Activated T-helper 17 cell treated with anti-CD3 and anti-CD28 coated beads, Interleukin-2, amount 50 U/mL, for 72 hours (primary cell): ENCODE measurements at regions not wholly inside any gene's neighbourhood (a gene's known extent, or its start where the extent isn't known, plus 50 kb on each side); places are given as distances from the start of the nearest gene placed in this dataset.
"Not testable (repeated sequence)": the region's sequence is repeated elsewhere in the genome, so short reads cannot be mapped to it uniquely, and the experiment has no call there.

Experiments
- ATAC-seq: fragments of 150-1000 bp; cut with Tn5 transposase; replicated peaks from 2 replicates; pipeline ENCODE4 v1.10.0; 2021; ENCODE audit warnings: mild to moderate bottlenecking, moderate library complexity
- H3K27ac Mint-ChIP-seq: one replicate; pipeline ENCODE4 v1.8.0; 2022; ENCODE audit warnings: mixed read lengths
- H3K27me3 Mint-ChIP-seq: one replicate; pipeline ENCODE4 v1.8.0; 2022; ENCODE audit warnings: mixed read lengths
- H3K36me3 Mint-ChIP-seq: one replicate; pipeline ENCODE4 v1.8.0; 2022; ENCODE audit warnings: low read depth, mild to moderate bottlenecking, mixed read lengths
- H3K4me1 Mint-ChIP-seq: one replicate; pipeline ENCODE4 v1.8.0; 2022; ENCODE audit warnings: mixed read lengths
- H3K4me3 Mint-ChIP-seq: one replicate; pipeline ENCODE4 v1.8.0; 2022; ENCODE audit warnings: mild to moderate bottlenecking, mixed read lengths
- H3K9me3 Mint-ChIP-seq: one replicate; pipeline ENCODE4 v1.8.0; 2022; ENCODE audit warnings: mixed read lengths

DNA sequence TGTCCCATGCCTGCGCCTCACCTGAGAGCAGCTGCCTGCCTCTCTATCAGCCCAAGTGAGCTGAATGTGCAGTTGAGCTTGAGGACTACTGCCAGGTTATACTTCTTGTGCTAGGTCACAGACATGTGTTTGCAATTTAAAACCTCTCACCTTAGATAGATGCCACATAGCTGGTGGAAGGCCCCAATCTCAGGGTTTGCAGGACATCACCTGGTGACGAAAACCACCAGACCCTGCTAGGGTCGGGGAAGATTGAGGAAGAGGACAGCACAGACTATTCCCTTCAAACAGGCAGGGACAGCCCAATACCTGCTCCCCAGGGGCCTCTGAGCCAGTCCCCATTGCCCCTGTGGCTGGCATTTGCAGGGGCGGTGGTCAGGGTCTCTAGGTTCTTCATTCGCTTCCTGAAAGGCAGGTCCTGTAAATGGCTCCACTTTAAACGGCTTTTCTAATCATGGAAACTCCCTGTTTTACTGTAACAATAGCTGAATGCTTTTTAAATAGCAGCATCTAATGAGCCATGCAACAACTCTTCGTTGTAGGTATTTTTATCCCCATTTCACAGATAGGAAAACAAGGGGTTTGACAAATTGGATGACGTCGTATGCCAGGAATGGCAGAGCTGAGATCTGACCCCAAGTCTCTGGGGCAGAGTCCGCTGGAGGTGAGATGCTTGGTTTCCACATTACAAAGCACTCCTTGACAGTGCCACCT lies 80.1 kb downstream of the EMX2 start:
- Mint-ChIP-seq H3K4me3 (no peak overlapping the region), H3K36me3 (no peaks in the 10 kb centered on the region), H3K9me3 (no peaks in the 10 kb centered on the region), H3K27me3 (peaks cover 34% of the 10 kb centered on the region), H3K27ac (no peak overlapping the region), H3K4me1 (no peaks in the 10 kb centered on the region)
- no peak for ATAC-seq

DNA sequence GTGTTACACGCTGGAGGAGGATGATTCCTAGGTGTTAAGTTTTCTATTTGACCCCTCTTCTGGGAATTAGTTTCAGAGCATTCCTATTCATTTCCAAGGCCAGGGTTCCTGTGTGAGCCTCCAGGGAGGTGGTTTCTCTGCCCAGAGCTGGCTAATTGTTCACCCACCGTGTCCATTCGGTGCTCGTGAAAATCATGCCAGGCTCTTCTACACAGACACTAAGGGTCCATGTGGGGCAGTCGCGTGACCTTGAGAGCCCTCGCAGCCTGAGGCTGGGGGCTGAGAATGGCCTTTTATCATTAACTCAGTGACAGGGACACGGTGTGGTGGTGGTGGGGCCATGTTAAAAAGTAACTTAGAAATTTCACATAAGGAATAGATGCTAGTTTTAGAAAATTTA lies 83.7 kb downstream of the EMX2 start:
- Mint-ChIP-seq H3K36me3 (no peaks in the 10 kb centered on the region), H3K9me3 (no peaks in the 10 kb centered on the region), H3K27me3 (peaks cover 19% of the 10 kb centered on the region), H3K4me1 (no peaks in the 10 kb centered on the region), H3K4me3 (no peak overlapping the region), H3K27ac (no peak overlapping the region)
- no peak for ATAC-seq

GRCh38 chr10:117627561-117627960 lies 85.0 kb downstream of the EMX2 start:
- no peaks in the 10 kb centered on the region for H3K36me3 Mint-ChIP-seq
- H3K9me3 Mint-ChIP-seq, result no peaks in the 10 kb centered on the region
- no peak for ATAC-seq
- peaks cover 12% of the 10 kb centered on the region for H3K27me3 Mint-ChIP-seq
- H3K27ac Mint-ChIP-seq, result no peak overlapping the region
- no peak overlapping the region for H3K4me3 Mint-ChIP-seq
- H3K4me1 Mint-ChIP-seq, result no peaks in the 10 kb centered on the region

DNA sequence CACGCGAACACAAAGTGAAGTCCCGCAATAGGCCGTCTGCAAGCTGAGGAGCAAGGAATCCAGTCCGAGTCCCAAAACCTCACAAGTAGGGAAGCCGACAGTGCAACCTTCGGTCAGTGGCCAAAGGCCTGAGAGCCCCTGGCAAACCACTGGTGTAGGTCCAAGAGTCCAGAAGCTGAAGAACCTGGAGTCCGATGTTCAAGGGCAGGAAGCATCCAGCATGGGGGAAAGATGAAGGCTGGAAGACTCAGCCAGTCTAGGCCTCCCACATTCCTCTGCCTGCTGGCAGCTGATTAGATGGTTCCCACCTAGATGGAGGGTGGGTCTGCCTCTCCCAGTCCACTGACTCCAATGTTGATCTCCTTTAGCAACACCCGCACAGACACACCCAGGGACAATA lies 87.2 kb downstream of the EMX2 start:
- not testable (repeated sequence) for H3K9me3 Mint-ChIP-seq, H3K27me3 Mint-ChIP-seq, H3K27ac Mint-ChIP-seq, H3K4me3 Mint-ChIP-seq, H3K36me3 Mint-ChIP-seq, ATAC-seq, H3K4me1 Mint-ChIP-seq

- Mint-ChIP-seq H3K27ac (no peak overlapping the region), H3K27me3 (no peaks in the 10 kb centered on the region), H3K9me3 (no peaks in the 10 kb centered on the region), H3K4me1 (no peaks in the 10 kb centered on the region), H3K36me3 (no peaks in the 10 kb centered on the region), H3K4me3 (no peak overlapping the region)
- no peak for ATAC-seq
Measured at GRCh38 chr10:117631276-117632145, 89.0 kb downstream of the EMX2 start.

GRCh38 chr10:117632406-117632805 lies 89.9 kb downstream of the EMX2 start:
- no peaks in the 10 kb centered on the region for H3K27me3 Mint-ChIP-seq
- no peak overlapping the region for H3K4me3 Mint-ChIP-seq
- no peaks in the 10 kb centered on the region for H3K9me3 Mint-ChIP-seq
- no peak for ATAC-seq
- H3K27ac Mint-ChIP-seq, result no peak overlapping the region
- H3K4me1 Mint-ChIP-seq, result no peaks in the 10 kb centered on the region
- no peaks in the 10 kb centered on the region for H3K36me3 Mint-ChIP-seq

DNA sequence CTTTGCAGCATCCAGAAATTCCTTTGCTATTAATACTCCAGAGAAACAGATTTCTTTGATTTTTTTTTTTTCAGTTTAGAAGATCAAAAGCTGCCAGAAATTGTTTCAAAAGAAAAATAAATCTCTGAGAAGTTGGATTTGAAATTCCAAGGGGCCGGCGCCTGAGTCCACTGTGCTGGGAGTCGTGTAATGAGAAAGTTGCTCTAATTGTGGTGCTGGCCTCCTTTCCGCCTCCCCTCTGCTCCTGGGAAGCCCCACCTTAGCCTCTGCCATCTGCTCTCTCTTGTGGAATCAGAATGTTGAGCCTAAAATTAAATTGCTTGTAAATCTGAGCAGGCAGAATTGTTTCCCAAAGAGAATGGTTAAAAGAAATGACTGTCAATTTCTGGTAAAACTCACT lies 93.3 kb downstream of the EMX2 start:
- Mint-ChIP-seq H3K9me3 (peaks cover 5% of the 10 kb centered on the region), H3K27me3 (peaks cover 5% of the 10 kb centered on the region)

DNA sequence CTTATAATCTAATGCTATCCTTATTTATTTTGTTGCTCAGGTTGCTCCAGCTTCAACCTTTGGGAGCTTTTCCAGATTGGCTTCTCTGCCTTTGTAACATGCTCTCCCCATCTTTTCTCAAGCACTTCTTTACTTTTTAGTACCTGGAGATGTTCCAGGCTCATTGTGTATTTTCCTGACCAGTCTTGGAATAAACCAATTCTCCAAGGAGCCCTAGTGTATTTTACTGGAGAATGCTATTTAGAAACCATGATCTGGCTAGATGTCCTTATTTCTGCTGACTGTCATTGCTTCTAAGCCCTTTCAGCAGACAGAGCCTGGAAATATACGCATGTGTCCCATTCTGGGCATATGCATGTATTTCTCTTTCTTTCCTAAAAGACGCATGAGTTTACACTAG lies 95.7 kb downstream of the EMX2 start:
- H3K4me3 Mint-ChIP-seq, result no peak overlapping the region
- no peaks in the 10 kb centered on the region for H3K36me3 Mint-ChIP-seq
- H3K9me3 Mint-ChIP-seq, result peaks cover 5% of the 10 kb centered on the region
- H3K27me3 Mint-ChIP-seq, result peaks cover 12% of the 10 kb centered on the region
- H3K27ac Mint-ChIP-seq, result no peak overlapping the region
- no peak for ATAC-seq
- no peaks in the 10 kb centered on the region for H3K4me1 Mint-ChIP-seq

More for the DNA sequence above, 93.3 kb downstream of the EMX2 start:
- no peak for ATAC-seq
- Mint-ChIP-seq H3K27ac (no peak overlapping the region), H3K4me1 (no peaks in the 10 kb centered on the region), H3K36me3 (no peaks in the 10 kb centered on the region), H3K4me3 (no peak overlapping the region)

- no peaks in the 10 kb centered on the region for H3K4me1 Mint-ChIP-seq
- peaks cover 12% of the 10 kb centered on the region for H3K27me3 Mint-ChIP-seq
- H3K27ac Mint-ChIP-seq, result no peak overlapping the region
- H3K4me3 Mint-ChIP-seq, result no peak overlapping the region
- H3K9me3 Mint-ChIP-seq, result peaks cover 5% of the 10 kb centered on the region
- peak; percentile 67 for ATAC-seq
- no peaks in the 10 kb centered on the region for H3K36me3 Mint-ChIP-seq
Measured at GRCh38 chr10:117638664-117639200, 96.2 kb downstream of the EMX2 start.

DNA sequence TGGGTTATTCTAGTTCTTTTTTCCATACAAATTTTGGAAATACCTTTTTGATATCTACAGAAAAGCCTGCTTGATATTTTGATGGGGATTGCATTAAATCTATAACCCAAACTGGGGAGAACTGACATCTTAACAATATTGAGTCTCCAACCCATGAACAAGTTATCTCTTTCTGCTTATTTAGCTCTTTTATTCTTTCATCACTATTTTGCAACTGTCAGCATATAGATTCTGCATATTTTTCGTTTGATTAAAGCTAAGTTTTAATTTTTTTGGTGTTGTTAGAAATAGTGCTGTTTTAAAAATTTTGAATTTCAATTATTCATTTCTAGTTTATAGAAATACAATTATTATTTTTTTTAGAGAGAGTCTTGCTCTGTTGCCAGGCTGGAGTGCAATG lies 97.9 kb downstream of the EMX2 start:
- no peak for ATAC-seq
- no peaks in the 10 kb centered on the region for H3K4me1 Mint-ChIP-seq
- no peak overlapping the region for H3K4me3 Mint-ChIP-seq
- H3K27ac Mint-ChIP-seq, result no peak overlapping the region
- H3K9me3 Mint-ChIP-seq, result peaks cover 5% of the 10 kb centered on the region
- H3K27me3 Mint-ChIP-seq, result peaks cover 16% of the 10 kb centered on the region
- no peaks in the 10 kb centered on the region for H3K36me3 Mint-ChIP-seq

- Mint-ChIP-seq H3K4me1 (no peaks in the 10 kb centered on the region), H3K27ac (no peak overlapping the region), H3K9me3 (peaks cover 12% of the 10 kb centered on the region), H3K4me3 (no peak overlapping the region), H3K36me3 (no peaks in the 10 kb centered on the region), H3K27me3 (peaks cover 24% of the 10 kb centered on the region)
- ATAC-seq, result no peak
Measured at GRCh38 chr10:117646718-117647117, 104.2 kb downstream of the EMX2 start.

- Mint-ChIP-seq H3K9me3 (peaks cover 12% of the 10 kb centered on the region), H3K27ac (no peak overlapping the region)
Measured at GRCh38 chr10:117647306-117647705, 104.8 kb downstream of the EMX2 start.

DNA sequence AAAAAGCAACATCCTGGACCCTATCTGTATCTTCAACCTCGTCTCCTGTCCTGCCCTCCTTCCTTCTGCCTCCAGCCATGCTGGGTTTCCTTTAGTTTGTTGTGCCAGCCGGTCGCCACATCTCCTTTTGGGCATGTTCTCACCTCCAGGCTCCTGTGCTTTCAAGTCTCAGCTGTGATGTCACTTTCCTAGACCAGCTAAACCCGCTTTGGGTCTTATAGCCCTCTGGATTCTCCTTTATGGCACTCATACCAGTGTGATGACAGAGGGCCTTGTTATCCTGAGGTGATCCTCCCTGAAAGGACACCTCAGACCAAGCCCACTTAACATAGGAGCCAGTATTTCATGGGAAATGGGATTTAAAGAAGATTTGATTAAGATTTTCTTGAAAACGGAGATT lies 108.6 kb downstream of the EMX2 start:
- Mint-ChIP-seq H3K9me3 (peaks cover 16% of the 10 kb centered on the region), H3K4me1 (no peaks in the 10 kb centered on the region), H3K27me3 (peaks cover 20% of the 10 kb centered on the region), H3K4me3 (no peak overlapping the region), H3K27ac (no peak overlapping the region), H3K36me3 (no peaks in the 10 kb centered on the region)
- no peak for ATAC-seq

More at GRCh38 chr10:117647306-117647705, 104.8 kb downstream of the EMX2 start:
- Mint-ChIP-seq H3K27me3 (peaks cover 23% of the 10 kb centered on the region), H3K4me3 (no peak overlapping the region), H3K4me1 (no peaks in the 10 kb centered on the region), H3K36me3 (no peaks in the 10 kb centered on the region)
- no peak for ATAC-seq

- peak; percentile 1 for ATAC-seq
- Mint-ChIP-seq H3K4me3 (no peak overlapping the region), H3K9me3 (peaks cover 16% of the 10 kb centered on the region), H3K36me3 (no peaks in the 10 kb centered on the region), H3K27me3 (peaks cover 19% of the 10 kb centered on the region), H3K4me1 (no peaks in the 10 kb centered on the region), H3K27ac (peak overlapping the region; percentile 55)
Measured at GRCh38 chr10:117652228-117653169, 110.0 kb downstream of the EMX2 start.
